H1 (cell line): ENCODE measurements at regions not wholly inside any gene's neighbourhood (a gene's known extent, or its start where the extent isn't known, plus 50 kb on each side); places are given as distances from the start of the nearest gene placed in this dataset.

Experiments used
- CBX5 ChIP-seq: fragments of 300-800, 300-1000 bp; sonication (generic); IDR thresholded peaks from 2 replicates; pipeline ENCODE4 v1.7.1; 2016; ENCODE audit warnings: antibody characterized with exemption, low read length, low read depth
- FOSL1 ChIP-seq: IDR thresholded peaks from 2 replicates; pipeline ENCODE4 v1.6.1; 2011; ENCODE audit warnings: mild to moderate bottlenecking, low read depth, low read length, moderate library complexity; ENCODE audit not compliant: insufficient read depth
- GTF2F1 ChIP-seq: IDR thresholded peaks from 2 replicates; pipeline ENCODE4 v1.6.1; 2012; ENCODE audit warnings: low read depth, low read length, improper control_type of control experiment, borderline replicate concordance
- KDM1A ChIP-seq: fragments of 200-600, 300-600 bp; sonication (generic); IDR thresholded peaks from 2 replicates; pipeline ENCODE4 v1.7.1; 2016; ENCODE audit warnings: mild to moderate bottlenecking, low read length, borderline replicate concordance
- KDM4A ChIP-seq: IDR thresholded peaks from one replicate; pipeline ENCODE4 v1.7.1; 2012; ENCODE audit warnings: low read depth, mild to moderate bottlenecking, moderate library complexity, low read length, inconsistent platforms; ENCODE audit not compliant: severe bottlenecking
- POU5F1 ChIP-seq: IDR thresholded peaks from 2 replicates; pipeline ENCODE4 v1.6.1; 2011; ENCODE audit warnings: low read depth, mild to moderate bottlenecking, low read length, moderate library complexity
- SIRT6 ChIP-seq: IDR thresholded peaks from one replicate; pipeline ENCODE4 v1.7.1; 2012; ENCODE audit warnings: low read length, inconsistent platforms
- TAF1 ChIP-seq: IDR thresholded peaks from 2 replicates; pipeline ENCODE4 v1.6.1; 2011; ENCODE audit warnings: mild to moderate bottlenecking, low read depth, low read length
- TBP ChIP-seq: IDR thresholded peaks from 2 replicates; pipeline ENCODE4 v1.6.1; 2011; ENCODE audit warnings: low read depth, low read length, improper control_type of control experiment
- ZNF274 ChIP-seq: IDR thresholded peaks from 2 replicates; pipeline ENCODE4 v1.7.0; 2012; ENCODE audit warnings: low read length, borderline replicate concordance; ENCODE audit errors: extremely low read depth
- TF ChIP-seq, protein P1 (sequence below), 3 experiments: IDR thresholded peaks; 1 replicate in 2 of 3; 2 replicates in 1 of 3; pipeline versions ENCODE4 v1.5.1 to v1.6.1; 2011; ENCODE audit warnings: low read length in 3 of 3, mild to moderate bottlenecking in 3 of 3, inconsistent platforms in 2 of 3, low read depth in 1 of 3, moderate library complexity in 1 of 3; ENCODE audit not compliant: insufficient read depth in 1 of 3; ENCODE audit errors: control extremely low read depth in 1 of 3

DNA sequence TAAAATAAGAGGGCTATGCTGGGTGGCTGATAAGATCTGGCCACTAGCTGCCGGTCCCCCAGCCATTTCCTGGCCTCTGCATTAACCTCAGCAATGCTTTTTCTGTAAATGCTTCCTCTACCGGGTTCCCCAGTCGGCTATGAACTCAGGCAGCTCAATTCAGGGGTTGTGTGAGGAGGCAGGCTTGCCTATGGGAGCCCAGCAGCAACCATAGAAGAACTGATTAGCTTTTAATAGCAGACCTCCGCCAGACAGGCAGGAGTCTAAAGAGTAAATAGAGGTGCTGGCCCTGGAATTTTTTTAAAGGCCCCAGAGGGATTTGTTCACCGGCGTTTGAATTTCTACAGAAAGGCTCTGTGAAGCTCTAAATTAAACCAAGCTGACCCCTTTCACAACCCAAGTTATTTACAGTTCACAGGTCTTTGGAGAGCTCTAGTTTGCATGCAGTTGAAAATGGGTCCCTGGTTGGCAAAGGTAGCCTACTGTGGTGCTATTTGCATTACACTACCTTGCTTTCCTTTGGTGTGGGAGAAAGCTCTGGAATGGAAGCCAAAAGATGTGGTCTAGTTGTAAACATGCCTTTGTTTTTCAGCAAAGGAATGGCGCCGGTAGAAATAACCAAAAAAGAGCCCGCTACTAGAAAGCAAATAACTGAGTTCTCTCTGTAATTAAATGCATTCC is 289.7 kb upstream of the SEMA6A start (continued):
- TF ChIP-seq TAF1 (peak; percentile 54), ZNF274 (no peak), POU5F1 (no peak), KDM4A (peak; percentile 11), CBX5 (no peak), KDM1A (peak; percentile 74), TBP (0 out of 2 replicates have a peak, but pooled peaks have one; percentile 31), GTF2F1 (no peak), FOSL1 (no peak), SIRT6 (no peak)
- TF ChIP-seq, protein P1, sequence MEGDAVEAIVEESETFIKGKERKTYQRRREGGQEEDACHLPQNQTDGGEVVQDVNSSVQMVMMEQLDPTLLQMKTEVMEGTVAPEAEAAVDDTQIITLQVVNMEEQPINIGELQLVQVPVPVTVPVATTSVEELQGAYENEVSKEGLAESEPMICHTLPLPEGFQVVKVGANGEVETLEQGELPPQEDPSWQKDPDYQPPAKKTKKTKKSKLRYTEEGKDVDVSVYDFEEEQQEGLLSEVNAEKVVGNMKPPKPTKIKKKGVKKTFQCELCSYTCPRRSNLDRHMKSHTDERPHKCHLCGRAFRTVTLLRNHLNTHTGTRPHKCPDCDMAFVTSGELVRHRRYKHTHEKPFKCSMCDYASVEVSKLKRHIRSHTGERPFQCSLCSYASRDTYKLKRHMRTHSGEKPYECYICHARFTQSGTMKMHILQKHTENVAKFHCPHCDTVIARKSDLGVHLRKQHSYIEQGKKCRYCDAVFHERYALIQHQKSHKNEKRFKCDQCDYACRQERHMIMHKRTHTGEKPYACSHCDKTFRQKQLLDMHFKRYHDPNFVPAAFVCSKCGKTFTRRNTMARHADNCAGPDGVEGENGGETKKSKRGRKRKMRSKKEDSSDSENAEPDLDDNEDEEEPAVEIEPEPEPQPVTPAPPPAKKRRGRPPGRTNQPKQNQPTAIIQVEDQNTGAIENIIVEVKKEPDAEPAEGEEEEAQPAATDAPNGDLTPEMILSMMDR (IDR thresholded peaks at IDR 0.05; ENCODE audit: control extremely low read depth in 1 of 3, insufficient read depth in 1 of 3, low read depth in 1 of 3, low read length in 3 of 3), result no peak
